Ascending aorta (tissue), 2 donors: ENCODE measurements at regions not wholly inside any gene's neighbourhood (a gene's known extent, or its start where the extent isn't known, plus 50 kb on each side); places are given as distances from the start of the nearest gene placed in this dataset.

Experiments
- DNase-seq, 2 donors: peaks; one replicate each; pipeline ENCODE4 v3.0.0-alpha.2; 2019; ENCODE audit warnings: low spot score in 2 of 2
- H3K27ac ChIP-seq, 2 donors: fragments of 200-600 bp; sonication (generic); one replicate each; pipeline ENCODE4 v1.5.1; 2016 to 2017; ENCODE audit warnings: mild to moderate bottlenecking in 1 of 2
- H3K27me3 ChIP-seq: fragments of 200-600 bp; sonication (generic); one replicate; pipeline ENCODE4 v1.5.1; 2017
- H3K36me3 ChIP-seq, 2 donors: fragments of 200-600 bp; sonication (generic); one replicate each; pipeline ENCODE4 v1.5.1; 2016
- H3K4me1 ChIP-seq, 2 donors: fragments of 200-600 bp; sonication (generic); one replicate each; pipeline ENCODE4 v1.5.1; 2016 to 2017; ENCODE audit warnings: mild to moderate bottlenecking in 1 of 2
- H3K4me3 ChIP-seq, 2 donors: fragments of 200-600 bp; sonication (generic); one replicate each; pipeline ENCODE4 v1.5.1; 2016 to 2017; ENCODE audit warnings: mild to moderate bottlenecking in 1 of 2
- H3K9me3 ChIP-seq, 2 donors: fragments of 200-600 bp; sonication (generic); one replicate each; pipeline ENCODE4 v1.5.1; 2016
- CTCF ChIP-seq, 3 experiments: fragments of 200-600 bp in 2 of 3; fragments of 450-650 bp in 1 of 3; sonication (generic) in 2 of 3; IDR thresholded peaks; one replicate each; pipeline ENCODE4 v1.5.1; 2016 to 2019; ENCODE audit warnings: antibody characterized with exemption in 3 of 3, mild to moderate bottlenecking in 1 of 3, moderate library complexity in 1 of 3
- intact Hi-C: fragments of 100-400 bp; cut with DNase I; formaldehyde crosslinking; loops from one replicate; pipeline ENCODE4 v1.15.1; 2023

DNA sequence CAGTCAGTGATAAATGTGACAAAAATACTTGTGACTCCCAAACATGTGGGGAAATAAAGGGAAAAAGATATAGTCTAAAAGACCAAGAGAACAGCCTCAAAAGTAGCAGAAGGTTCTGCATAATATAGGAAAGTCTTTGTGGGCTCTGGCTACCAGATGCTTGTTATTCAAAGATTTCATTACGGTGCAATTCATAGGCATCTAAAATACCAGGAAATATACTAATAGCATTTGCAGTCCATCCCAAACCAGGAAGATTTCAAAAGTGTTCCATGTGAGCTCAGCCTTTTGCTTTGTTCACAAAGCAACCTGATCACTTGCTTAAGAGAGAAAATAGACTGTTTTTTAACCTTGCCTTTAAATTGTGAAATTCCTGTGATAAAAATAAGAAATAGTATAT lies 506.7 kb upstream of the MARCKS start:
- intact Hi-C loops = no loop called here
- Histone ChIP-seq H3K9me3 (no peaks in the 10 kb centered on the region), H3K27me3 (no peaks in the 10 kb centered on the region), H3K27ac (no peak overlapping the region), H3K4me3 (no peak overlapping the region), H3K36me3 (no peaks in the 10 kb centered on the region), H3K4me1 (no peaks in the 10 kb centered on the region)
- TF ChIP-seq CTCF (IDR thresholded peaks at IDR 0.05) = no peak
- no peak for DNase-seq

DNA sequence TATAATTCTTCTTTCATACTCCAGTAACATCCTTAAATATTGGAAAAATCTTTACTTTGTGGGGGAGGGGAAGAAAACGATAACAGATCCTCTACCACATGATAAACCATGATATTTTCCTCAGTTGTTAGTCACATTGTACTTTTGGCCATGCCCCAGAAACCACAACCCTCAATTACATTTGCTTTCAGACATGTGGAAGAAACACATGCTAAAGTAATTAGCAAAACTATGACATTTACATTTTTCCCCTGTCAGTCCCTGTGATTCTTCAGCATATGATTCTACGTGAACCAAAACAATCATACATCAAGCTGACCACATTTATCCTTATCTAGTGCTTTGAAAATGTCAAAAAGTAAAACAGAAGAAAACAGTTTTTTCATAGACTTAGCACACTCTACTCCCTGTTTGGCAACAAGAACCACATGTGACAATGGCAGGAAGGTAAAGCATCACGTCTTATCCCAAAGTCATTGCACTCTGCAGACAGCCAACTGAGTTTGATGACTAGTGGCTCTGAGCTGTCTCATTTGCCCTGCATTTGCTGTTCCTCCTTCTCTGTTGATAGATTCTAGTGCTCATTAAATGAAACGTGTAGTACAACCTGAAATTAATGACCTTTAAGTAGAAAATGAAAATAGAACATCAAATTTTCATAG lies 505.8 kb upstream of the MARCKS start:
- intact Hi-C loops = no loop called here
- no peak for TF ChIP-seq CTCF (IDR thresholded peaks at IDR 0.05)
- H3K27ac ChIP-seq = no peak overlapping the region

GRCh38 chr6:113352029-113352801 lies 504.9 kb upstream of the MARCKS start:
- no peak for TF ChIP-seq CTCF (IDR thresholded peaks at IDR 0.05)
- Histone ChIP-seq H3K27me3 (no peaks in the 10 kb centered on the region), H3K9me3 (no peaks in the 10 kb centered on the region), H3K4me3 (no peak overlapping the region), H3K27ac (no peak overlapping the region), H3K36me3 (no peaks in the 10 kb centered on the region), H3K4me1 (no peaks in the 10 kb centered on the region)
- intact Hi-C loops = no loop called here
- DNase-seq = no peak

More for the DNA sequence above, 505.8 kb upstream of the MARCKS start:
- Histone ChIP-seq H3K4me1 (no peaks in the 10 kb centered on the region), H3K27me3 (no peaks in the 10 kb centered on the region), H3K36me3 (no peaks in the 10 kb centered on the region), H3K4me3 (no peak overlapping the region), H3K9me3 (no peaks in the 10 kb centered on the region)
- DNase-seq = no peak

- Histone ChIP-seq H3K9me3 (no peaks in the 10 kb centered on the region), H3K4me3 (no peak overlapping the region), H3K27me3 (no peaks in the 10 kb centered on the region), H3K36me3 (no peaks in the 10 kb centered on the region), H3K4me1 (no peaks in the 10 kb centered on the region), H3K27ac (no peak overlapping the region)
- TF ChIP-seq CTCF (IDR thresholded peaks at IDR 0.05) = no peak
- intact Hi-C loops = no loop called here
- no peak for DNase-seq
Observed at GRCh38 chr6:113352831-113353230, 504.3 kb upstream of the MARCKS start.

DNA sequence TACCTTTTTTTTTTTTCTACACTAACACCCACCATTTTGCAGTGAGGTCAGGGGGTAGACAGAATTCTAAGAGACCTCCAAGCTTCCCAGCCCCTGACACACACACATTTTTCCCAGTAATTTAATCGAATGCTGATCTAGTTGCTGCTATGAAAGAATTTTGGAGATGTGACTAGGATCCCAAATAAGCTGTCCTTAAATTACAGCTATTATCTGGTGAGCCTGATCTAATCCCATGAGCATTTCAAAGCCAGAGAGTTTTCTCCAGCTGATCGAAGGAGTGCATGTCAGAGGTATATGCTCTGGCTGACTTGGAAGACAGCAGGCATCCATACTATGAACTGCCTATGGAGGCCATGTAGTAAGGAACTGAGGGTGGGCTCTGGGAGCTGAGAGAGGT lies 503.8 kb upstream of the MARCKS start:
- Histone ChIP-seq H3K4me3 (no peak overlapping the region), H3K27me3 (no peaks in the 10 kb centered on the region), H3K4me1 (no peaks in the 10 kb centered on the region), H3K9me3 (no peaks in the 10 kb centered on the region), H3K36me3 (no peaks in the 10 kb centered on the region), H3K27ac (no peak overlapping the region)
- intact Hi-C loops = no loop called here
- TF ChIP-seq CTCF (IDR thresholded peaks at IDR 0.05) = no peak
- no peak for DNase-seq
